Loucy (cell line): ENCODE measurements at regions not wholly inside any gene's neighbourhood (a gene's known extent, or its start where the extent isn't known, plus 50 kb on each side); places are given as distances from the start of the nearest gene placed in this dataset.

Experiments
- H2AFZ ChIP-seq: fragments of 200-600 bp; sonication (generic); 2 replicates; pipeline ENCODE4 v1.6.0; 2016; ENCODE audit warnings: antibody characterized with exemption, mild to moderate bottlenecking, low read length, moderate library complexity
- H3F3A ChIP-seq: fragments of 200-600 bp; 2 replicates; pipeline ENCODE4 v1.6.0; 2016; ENCODE audit warnings: antibody characterized with exemption, low read depth, mild to moderate bottlenecking
- H3K27me3 ChIP-seq: fragments of 200-600 bp; sonication (generic); 2 replicates; pipeline ENCODE4 v1.6.1; 2014; ENCODE audit warnings: low read length, mild to moderate bottlenecking; ENCODE audit not compliant: insufficient read depth, poor library complexity, severe bottlenecking
- H3K36me3 ChIP-seq: fragments of 200-600 bp; sonication (generic); 2 replicates; pipeline ENCODE4 v1.6.1; 2016; ENCODE audit warnings: low read length; ENCODE audit not compliant: insufficient read depth
- H3K4me1 ChIP-seq: fragments of 200-600 bp; sonication (generic); 2 replicates; pipeline ENCODE4 v1.5.1; 2014; ENCODE audit warnings: low read length, mild to moderate bottlenecking; ENCODE audit not compliant: insufficient read depth, poor library complexity, severe bottlenecking
- H3K4me2 ChIP-seq: fragments of 200-600 bp; sonication (generic); 2 replicates; pipeline ENCODE4 v1.6.0; 2014; ENCODE audit warnings: antibody characterized with exemption, low read length, low read depth, mild to moderate bottlenecking; ENCODE audit not compliant: poor library complexity, severe bottlenecking
- H3K4me3 ChIP-seq: fragments of 200-600 bp; sonication (generic); 2 replicates; pipeline ENCODE4 v1.5.1; 2014; ENCODE audit warnings: low read length, mild to moderate bottlenecking, mixed read lengths; ENCODE audit not compliant: poor library complexity, severe bottlenecking
- H3K79me2 ChIP-seq: fragments of 200-600 bp; sonication (generic); 2 replicates; pipeline ENCODE4 v1.6.1; 2014; ENCODE audit warnings: low read length; ENCODE audit not compliant: insufficient read depth
- H3K9ac ChIP-seq: fragments of 200-600 bp; sonication (generic); 2 replicates; pipeline ENCODE4 v1.6.0; 2014; ENCODE audit warnings: mild to moderate bottlenecking, low read depth, low read length, moderate library complexity; ENCODE audit not compliant: poor library complexity, severe bottlenecking
- H3K9me2 ChIP-seq: fragments of 200-600 bp; sonication (generic); replicated peaks from 2 replicates; pipeline ENCODE4 v1.6.1; 2016; ENCODE audit warnings: low read depth, low read length, mixed read lengths
- H3K9me3 ChIP-seq: fragments of 200-600 bp; sonication (generic); 2 replicates; pipeline ENCODE4 v1.6.1; 2014; ENCODE audit warnings: mild to moderate bottlenecking, antibody characterized with exemption, low read length, low read depth; ENCODE audit not compliant: insufficient read depth
- H4K20me1 ChIP-seq: fragments of 200-600 bp; sonication (generic); 2 replicates; pipeline ENCODE4 v1.6.0; 2014; ENCODE audit warnings: antibody characterized with exemption, low read length, mild to moderate bottlenecking; ENCODE audit not compliant: insufficient read depth, poor library complexity, severe bottlenecking
- EZH2phosphoT487 ChIP-seq: fragments of 200-600 bp; IDR thresholded peaks from 2 replicates; pipeline ENCODE4 v1.6.1; 2018; ENCODE audit warnings: antibody characterized with exemption, mild to moderate bottlenecking, moderate library complexity, borderline replicate concordance
- TF ChIP-seq, protein P1 (sequence below): fragments of 200-600 bp; sonication (generic); conservative IDR thresholded peaks from 2 replicates; pipeline ENCODE4 v1.5.1; 2014; ENCODE audit warnings: mild to moderate bottlenecking, antibody characterized with exemption, low read length

DNA sequence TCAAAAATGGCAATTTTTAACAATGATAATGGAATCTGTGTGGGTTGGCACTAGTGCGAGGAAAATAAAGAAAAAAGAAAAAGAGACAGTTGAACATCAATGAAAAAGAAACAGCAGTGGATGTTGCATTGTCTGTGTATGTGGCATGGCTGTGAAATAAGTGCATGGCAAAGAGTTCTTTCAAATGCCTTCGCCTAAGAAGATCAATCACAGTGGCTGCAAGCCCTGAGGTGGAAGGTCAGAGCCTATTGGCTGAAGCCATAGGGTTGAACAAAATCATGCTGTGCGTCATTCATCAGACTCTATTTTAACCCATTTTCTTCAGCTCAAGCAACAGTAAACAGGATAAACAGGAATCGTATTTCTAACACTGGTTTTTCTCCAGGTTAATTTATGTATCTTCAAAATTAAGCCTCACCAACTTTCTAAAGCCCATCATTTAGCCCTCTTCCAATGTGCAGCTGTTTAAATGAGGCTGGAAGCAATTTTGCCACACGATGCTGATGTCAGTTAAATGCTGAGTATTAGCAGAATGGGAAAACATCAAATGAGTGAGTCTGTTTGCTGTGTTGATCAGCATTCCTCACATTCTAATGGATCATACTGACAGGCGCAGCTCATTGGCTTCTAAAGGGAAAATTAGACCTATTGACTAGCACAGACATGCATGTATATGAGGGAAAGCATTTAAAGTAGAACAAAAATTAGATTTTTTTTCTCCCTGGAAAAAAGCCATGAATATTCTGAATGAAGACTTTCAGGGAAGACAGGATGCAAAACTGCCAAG is 955.9 kb upstream of the EYS start:
- Histone ChIP-seq H3K4me2 (no peak overlapping the region), H3K4me3 (no peak overlapping the region), H3K9me3 (no peaks in the 10 kb centered on the region), H3K4me1 (no peaks in the 10 kb centered on the region), H3K27me3 (no peaks in the 10 kb centered on the region), H3K36me3 (no peaks in the 10 kb centered on the region), H3K79me2 (no peaks in the 10 kb centered on the region), H3F3A (no peaks in the 10 kb centered on the region), H3K9me2 (no peaks in the 10 kb centered on the region), H3K9ac (no peak overlapping the region), H4K20me1 (no peaks in the 10 kb centered on the region), H2AFZ (no peak overlapping the region)
- no peak for TF ChIP-seq EZH2phosphoT487
- TF ChIP-seq, protein P1, sequence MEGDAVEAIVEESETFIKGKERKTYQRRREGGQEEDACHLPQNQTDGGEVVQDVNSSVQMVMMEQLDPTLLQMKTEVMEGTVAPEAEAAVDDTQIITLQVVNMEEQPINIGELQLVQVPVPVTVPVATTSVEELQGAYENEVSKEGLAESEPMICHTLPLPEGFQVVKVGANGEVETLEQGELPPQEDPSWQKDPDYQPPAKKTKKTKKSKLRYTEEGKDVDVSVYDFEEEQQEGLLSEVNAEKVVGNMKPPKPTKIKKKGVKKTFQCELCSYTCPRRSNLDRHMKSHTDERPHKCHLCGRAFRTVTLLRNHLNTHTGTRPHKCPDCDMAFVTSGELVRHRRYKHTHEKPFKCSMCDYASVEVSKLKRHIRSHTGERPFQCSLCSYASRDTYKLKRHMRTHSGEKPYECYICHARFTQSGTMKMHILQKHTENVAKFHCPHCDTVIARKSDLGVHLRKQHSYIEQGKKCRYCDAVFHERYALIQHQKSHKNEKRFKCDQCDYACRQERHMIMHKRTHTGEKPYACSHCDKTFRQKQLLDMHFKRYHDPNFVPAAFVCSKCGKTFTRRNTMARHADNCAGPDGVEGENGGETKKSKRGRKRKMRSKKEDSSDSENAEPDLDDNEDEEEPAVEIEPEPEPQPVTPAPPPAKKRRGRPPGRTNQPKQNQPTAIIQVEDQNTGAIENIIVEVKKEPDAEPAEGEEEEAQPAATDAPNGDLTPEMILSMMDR: no peak

DNA sequence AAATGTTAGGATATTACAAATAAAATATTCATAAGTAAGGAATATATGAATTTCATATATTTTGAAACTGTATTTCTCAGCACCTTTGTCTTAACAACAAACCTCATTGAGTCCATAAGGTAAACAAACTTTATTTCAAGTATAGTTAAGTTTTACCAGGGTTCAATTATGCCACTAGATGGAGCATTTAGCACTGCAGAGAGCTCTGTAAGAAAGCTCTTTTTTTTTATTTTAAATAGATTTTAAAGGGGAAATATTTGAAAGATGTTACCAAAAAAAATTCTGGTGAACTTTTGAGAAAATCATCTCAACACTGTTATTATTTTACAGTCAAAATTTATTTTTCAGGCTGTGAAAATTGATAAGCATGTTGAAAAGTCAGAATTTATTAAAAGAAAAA is 955.2 kb upstream of the EYS start:
- Histone ChIP-seq H3K36me3 (no peaks in the 10 kb centered on the region), H2AFZ (no peak overlapping the region), H3K4me2 (no peak overlapping the region), H3K9ac (no peak overlapping the region), H3K4me3 (no peak overlapping the region), H3K9me2 (no peaks in the 10 kb centered on the region), H3F3A (no peaks in the 10 kb centered on the region), H3K4me1 (no peaks in the 10 kb centered on the region), H3K9me3 (no peaks in the 10 kb centered on the region), H3K27me3 (no peaks in the 10 kb centered on the region), H3K79me2 (no peaks in the 10 kb centered on the region), H4K20me1 (no peaks in the 10 kb centered on the region)
- TF ChIP-seq, protein P1: peak; percentile 29
- TF ChIP-seq EZH2phosphoT487: no peak

DNA sequence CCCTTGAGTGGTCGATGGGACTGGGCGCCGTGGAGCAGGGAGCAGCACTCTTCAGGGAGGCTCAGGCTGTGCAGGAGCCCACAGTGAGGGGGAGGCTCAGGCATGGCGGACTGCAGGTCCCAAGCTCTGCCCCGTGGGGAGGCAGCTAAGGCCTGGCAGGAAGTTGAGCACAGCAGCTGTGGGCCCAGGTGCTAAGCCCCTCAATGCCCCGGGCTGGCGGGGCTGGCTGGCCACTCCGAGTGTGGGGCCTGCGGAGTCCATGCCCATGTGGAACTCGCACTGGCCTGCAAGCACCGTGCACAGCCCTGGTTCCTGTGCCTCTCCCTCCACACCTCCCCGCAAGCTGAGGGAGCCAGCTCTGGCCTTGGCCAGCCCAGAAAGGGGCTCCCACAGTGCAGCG is 948.4 kb upstream of the EYS start:
- Histone ChIP-seq H3K4me1 (no peaks in the 10 kb centered on the region), H3F3A (no peaks in the 10 kb centered on the region), H3K4me3 (no peak overlapping the region), H3K9me3 (no peaks in the 10 kb centered on the region), H3K9ac (no peak overlapping the region), H3K27me3 (no peaks in the 10 kb centered on the region), H3K4me2 (no peak overlapping the region), H4K20me1 (no peaks in the 10 kb centered on the region), H3K36me3 (no peaks in the 10 kb centered on the region), H2AFZ (no peak overlapping the region), H3K9me2 (no peaks in the 10 kb centered on the region), H3K79me2 (no peaks in the 10 kb centered on the region)
- TF ChIP-seq, protein P1: no peak
- TF ChIP-seq EZH2phosphoT487: no peak
